ENCODE measurements at regions not wholly inside any gene's neighbourhood (a gene's known extent, or its start where the extent isn't known, plus 50 kb on each side); places are given as distances from the start of the nearest gene placed in this dataset.

- H3K36me3 ChIP-seq = no peaks in the 10 kb centered on the region
- DNase-seq = no peak
- ATAC-seq = no peak
- H3K27me3 ChIP-seq = no peaks in the 10 kb centered on the region
- no peaks in the 10 kb centered on the region for H3K4me1 ChIP-seq
- H3K4me3 ChIP-seq = no peak overlapping the region
- TF ChIP-seq, protein P1, sequence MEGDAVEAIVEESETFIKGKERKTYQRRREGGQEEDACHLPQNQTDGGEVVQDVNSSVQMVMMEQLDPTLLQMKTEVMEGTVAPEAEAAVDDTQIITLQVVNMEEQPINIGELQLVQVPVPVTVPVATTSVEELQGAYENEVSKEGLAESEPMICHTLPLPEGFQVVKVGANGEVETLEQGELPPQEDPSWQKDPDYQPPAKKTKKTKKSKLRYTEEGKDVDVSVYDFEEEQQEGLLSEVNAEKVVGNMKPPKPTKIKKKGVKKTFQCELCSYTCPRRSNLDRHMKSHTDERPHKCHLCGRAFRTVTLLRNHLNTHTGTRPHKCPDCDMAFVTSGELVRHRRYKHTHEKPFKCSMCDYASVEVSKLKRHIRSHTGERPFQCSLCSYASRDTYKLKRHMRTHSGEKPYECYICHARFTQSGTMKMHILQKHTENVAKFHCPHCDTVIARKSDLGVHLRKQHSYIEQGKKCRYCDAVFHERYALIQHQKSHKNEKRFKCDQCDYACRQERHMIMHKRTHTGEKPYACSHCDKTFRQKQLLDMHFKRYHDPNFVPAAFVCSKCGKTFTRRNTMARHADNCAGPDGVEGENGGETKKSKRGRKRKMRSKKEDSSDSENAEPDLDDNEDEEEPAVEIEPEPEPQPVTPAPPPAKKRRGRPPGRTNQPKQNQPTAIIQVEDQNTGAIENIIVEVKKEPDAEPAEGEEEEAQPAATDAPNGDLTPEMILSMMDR (IDR thresholded peaks at IDR 0.05) = no peak
- H3K27ac ChIP-seq = no peak overlapping the region
- no peaks in the 10 kb centered on the region for H3K9me3 ChIP-seq
- intact Hi-C loops (cut with DNase I) = no loop called here
These were observed 66.9 kb upstream of the TGM3 start for GRCh38 chr20:2228926-2229325.

- Histone ChIP-seq H3K36me3 (no peaks in the 10 kb centered on the region), H3K9me3 (no peaks in the 10 kb centered on the region), H3K27me3 (no peaks in the 10 kb centered on the region), H3K27ac (no peak overlapping the region), H3K4me3 (no peak overlapping the region), H3K4me1 (no peaks in the 10 kb centered on the region)
- TF ChIP-seq, protein P1 (IDR thresholded peaks at IDR 0.05) = no peak
- DNase-seq = no peak
- ATAC-seq = no peak
- intact Hi-C loops (cut with DNase I) = no loop called here
These were observed 64.9 kb upstream of the TGM3 start for GRCh38 chr20:2230726-2231488.

GRCh38 chr20:2231701-2232100 lies 64.1 kb upstream of the TGM3 start:
- TF ChIP-seq, protein P1 (IDR thresholded peaks at IDR 0.05) = no peak
- Histone ChIP-seq H3K27ac (no peak overlapping the region), H3K9me3 (no peaks in the 10 kb centered on the region), H3K27me3 (no peaks in the 10 kb centered on the region), H3K4me1 (no peaks in the 10 kb centered on the region), H3K36me3 (no peaks in the 10 kb centered on the region), H3K4me3 (no peak overlapping the region)
- DNase-seq (no peak), ATAC-seq (no peak)
- intact Hi-C loops (cut with DNase I) = no loop called here

GRCh38 chr20:2234598-2235191 lies 61.1 kb upstream of the TGM3 start:
- intact Hi-C loops (cut with DNase I) = no loop called here

GRCh38 chr20:2236256-2236655 lies 59.5 kb upstream of the TGM3 start:
- TF ChIP-seq, protein P1 (IDR thresholded peaks at IDR 0.05) = no peak
- ATAC-seq (no peak), DNase-seq (no peak)
- intact Hi-C loops (cut with DNase I) = no loop called here
- no peaks in the 10 kb centered on the region for H3K9me3 ChIP-seq
- no peak overlapping the region for H3K4me3 ChIP-seq
- H3K36me3 ChIP-seq = no peaks in the 10 kb centered on the region
- H3K27ac ChIP-seq = no peak overlapping the region
- no peaks in the 10 kb centered on the region for H3K4me1 ChIP-seq
- H3K27me3 ChIP-seq = no peaks in the 10 kb centered on the region

More at GRCh38 chr20:2234598-2235191, 61.1 kb upstream of the TGM3 start:
- TF ChIP-seq, protein P1 (IDR thresholded peaks at IDR 0.05) = no peak
- DNase-seq (no peak), ATAC-seq (no peak)
- no peaks in the 10 kb centered on the region for H3K9me3 ChIP-seq
- no peak overlapping the region for H3K27ac ChIP-seq
- no peak overlapping the region for H3K4me3 ChIP-seq
- H3K27me3 ChIP-seq = no peaks in the 10 kb centered on the region
- no peaks in the 10 kb centered on the region for H3K36me3 ChIP-seq
- no peaks in the 10 kb centered on the region for H3K4me1 ChIP-seq
